Large intestine (tissue), 3 donors: ENCODE measurements at regions not wholly inside any gene's neighbourhood (a gene's known extent, or its start where the extent isn't known, plus 50 kb on each side); places are given as distances from the start of the nearest gene placed in this dataset.

ENCODE experiments used
- DNase-seq, 2 donors: peaks; one replicate each; pipeline versions ENCODE4 v3.0.0 to v3.0.0-alpha.2; 2013
- H3K27ac ChIP-seq: one replicate; pipeline ENCODE4 v1.5.1; 2013; ENCODE audit warnings: low read length
- H3K27me3 ChIP-seq: 2 replicates; pipeline ENCODE4 v1.6.1; 2013; ENCODE audit warnings: low read length; ENCODE audit not compliant: control insufficient read depth, insufficient read depth
- H3K36me3 ChIP-seq: 2 replicates; pipeline ENCODE4 v1.6.1; 2013; ENCODE audit warnings: low read length; ENCODE audit not compliant: control insufficient read depth, insufficient read depth
- H3K4me1 ChIP-seq: one replicate; pipeline ENCODE4 v1.6.1; 2013; ENCODE audit warnings: low read length; ENCODE audit not compliant: control insufficient read depth, insufficient read depth
- H3K4me3 ChIP-seq: one replicate; pipeline ENCODE4 v1.5.1; 2013; ENCODE audit warnings: low read length
- H3K9me3 ChIP-seq: one replicate; pipeline ENCODE4 v1.6.1; 2013; ENCODE audit warnings: mild to moderate bottlenecking, low read depth, low read length, moderate library complexity; ENCODE audit not compliant: control insufficient read depth
- WGBS: methylation state at CpG from one replicate; pipeline ENCODE4 v1.1.5; 2013; ENCODE audit warnings: low lambda C conversion rate; ENCODE audit not compliant: insufficient coverage; 5-methylcytosine and 5-hydroxymethylcytosine counted together

GRCh38 chr20:6641012-6641411, 126.5 kb upstream of the BMP2 start:
- WGBS, result 81% methylated on average over 5 of the region's 5 CpGs
- Histone ChIP-seq H3K27ac (no peak overlapping the region), H3K36me3 (no peaks in the 10 kb centered on the region), H3K27me3 (no peaks in the 10 kb centered on the region), H3K9me3 (no peaks in the 10 kb centered on the region), H3K4me3 (no peak overlapping the region), H3K4me1 (no peaks in the 10 kb centered on the region)
- DNase-seq, result no peak

- Histone ChIP-seq H3K36me3 (no peaks in the 10 kb centered on the region), H3K27ac (no peak overlapping the region), H3K4me3 (no peak overlapping the region), H3K27me3 (no peaks in the 10 kb centered on the region), H3K4me1 (peaks cover 3% of the 10 kb centered on the region), H3K9me3 (no peaks in the 10 kb centered on the region)
- DNase-seq, result no peak
Measured at GRCh38 chr20:6637160-6637579, 130.3 kb upstream of the BMP2 start.

- no peaks in the 10 kb centered on the region for H3K9me3 ChIP-seq
- no peaks in the 10 kb centered on the region for H3K27me3 ChIP-seq
- no CpG with 5 or more reads among the region's 8 CpGs for WGBS
- H3K4me3 ChIP-seq, result no peak overlapping the region
- H3K4me1 ChIP-seq, result peaks cover 8% of the 10 kb centered on the region
- peak; percentile 52 to 69 for DNase-seq
- H3K27ac ChIP-seq, result no peak overlapping the region
- H3K36me3 ChIP-seq, result no peaks in the 10 kb centered on the region
Measured at GRCh38 chr20:6636209-6637159, 131.0 kb upstream of the BMP2 start.

- no peaks in the 10 kb centered on the region for H3K27me3 ChIP-seq
- H3K36me3 ChIP-seq, result no peaks in the 10 kb centered on the region
- no peaks in the 10 kb centered on the region for H3K9me3 ChIP-seq
- peaks cover 9% of the 10 kb centered on the region for H3K4me1 ChIP-seq
- no peak overlapping the region for H3K4me3 ChIP-seq
- WGBS, result 100% methylated on average over 1 of the region's 1 CpG
- H3K27ac ChIP-seq, result peak overlapping the region; percentile 48
- DNase-seq, result peak in 1 of 2 donors; percentile 38
Measured at GRCh38 chr20:6635034-6635736, 132.3 kb upstream of the BMP2 start.

- Histone ChIP-seq H3K27me3 (no peaks in the 10 kb centered on the region), H3K27ac (peak overlapping the region; percentile 55), H3K9me3 (no peaks in the 10 kb centered on the region), H3K4me3 (no peak overlapping the region), H3K36me3 (no peaks in the 10 kb centered on the region), H3K4me1 (peaks cover 9% of the 10 kb centered on the region)
- peak; percentile 79 to 86 for DNase-seq
- 13% methylated on average over 1 of the region's 4 CpGs for WGBS
Measured at GRCh38 chr20:6632187-6632586, 135.3 kb upstream of the BMP2 start.

- Histone ChIP-seq H3K36me3 (no peaks in the 10 kb centered on the region), H3K9me3 (no peaks in the 10 kb centered on the region), H3K27ac (no peak overlapping the region), H3K4me1 (peaks cover 9% of the 10 kb centered on the region), H3K27me3 (no peaks in the 10 kb centered on the region), H3K4me3 (no peak overlapping the region)
- WGBS, result 100% methylated on average over 1 of the region's 2 CpGs
- no peak for DNase-seq
Measured at GRCh38 chr20:6630514-6630913, 137.0 kb upstream of the BMP2 start.

- Histone ChIP-seq H3K36me3 (no peaks in the 10 kb centered on the region), H3K9me3 (no peaks in the 10 kb centered on the region), H3K4me3 (no peak overlapping the region), H3K27ac (no peak overlapping the region), H3K27me3 (no peaks in the 10 kb centered on the region), H3K4me1 (peaks cover 11% of the 10 kb centered on the region)
- DNase-seq, result no peak
- no CpG with 5 or more reads among the region's 2 CpGs for WGBS
Measured at GRCh38 chr20:6629564-6629963, 137.9 kb upstream of the BMP2 start.

GRCh38 chr20:6626805-6627204, 140.7 kb upstream of the BMP2 start:
- 80% methylated on average over 2 of the region's 5 CpGs for WGBS

GRCh38 chr20:6623989-6624388, 143.5 kb upstream of the BMP2 start:
- Histone ChIP-seq H3K9me3 (no peaks in the 10 kb centered on the region), H3K4me1 (peaks cover 8% of the 10 kb centered on the region), H3K4me3 (no peak overlapping the region), H3K27ac (peak overlapping the region; percentile 88), H3K27me3 (no peaks in the 10 kb centered on the region), H3K36me3 (no peaks in the 10 kb centered on the region)
- no CpG with 5 or more reads among the region's 3 CpGs for WGBS
- DNase-seq, result peak; percentile 35 to 81

More at GRCh38 chr20:6626805-6627204, 140.7 kb upstream of the BMP2 start:
- H3K4me1 ChIP-seq, result peaks cover 12% of the 10 kb centered on the region
- H3K4me3 ChIP-seq, result no peak overlapping the region
- H3K36me3 ChIP-seq, result no peaks in the 10 kb centered on the region
- H3K27me3 ChIP-seq, result no peaks in the 10 kb centered on the region
- no peaks in the 10 kb centered on the region for H3K9me3 ChIP-seq
- no peak overlapping the region for H3K27ac ChIP-seq
- no peak for DNase-seq

- no peaks in the 10 kb centered on the region for H3K27me3 ChIP-seq
- peaks cover 8% of the 10 kb centered on the region for H3K4me1 ChIP-seq
- no peak overlapping the region for H3K4me3 ChIP-seq
- no peaks in the 10 kb centered on the region for H3K36me3 ChIP-seq
- no peak for DNase-seq
- no peak overlapping the region for H3K27ac ChIP-seq
- H3K9me3 ChIP-seq, result no peaks in the 10 kb centered on the region
Measured at GRCh38 chr20:6622041-6622440, 145.4 kb upstream of the BMP2 start.
